ENCODE measurements at regions not wholly inside any gene's neighbourhood (a gene's known extent, or its start where the extent isn't known, plus 50 kb on each side); places are given as distances from the start of the nearest gene placed in this dataset.

DNA sequence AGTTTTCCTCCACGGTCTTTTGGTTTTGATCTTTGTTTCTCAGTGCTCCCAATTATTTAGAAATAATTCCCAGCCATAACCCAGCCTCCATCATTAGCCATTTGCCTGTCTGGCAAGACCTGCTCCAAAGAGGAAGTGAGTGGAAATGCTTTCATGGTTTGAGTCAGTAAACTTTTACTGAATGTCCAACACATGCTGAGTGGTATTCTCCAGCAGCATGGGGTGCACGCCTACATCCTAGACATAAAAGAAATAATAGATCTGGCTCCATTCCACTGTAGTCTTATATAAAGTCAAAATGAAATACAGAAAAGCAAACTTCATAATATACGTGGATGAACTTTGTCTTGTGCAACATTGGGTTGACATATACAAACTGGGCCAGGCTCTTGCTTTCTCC is 757.2 kb downstream of the TLE1 start:
- no peak overlapping the region for H3K4me3 ChIP-seq (ENCODE audit: low read length)
- H3K27me3 ChIP-seq (ENCODE audit: control insufficient read depth in 1 of 2, insufficient read depth in 2 of 2, low read length in 2 of 2) = no peaks in the 10 kb centered on the region
- H3K36me3 ChIP-seq (ENCODE audit: insufficient read depth, low read length) = no peaks in the 10 kb centered on the region
- H3K4me1 Mint-ChIP-seq (ENCODE audit: low read depth) = no peaks in the 10 kb centered on the region
- ATAC-seq (ENCODE audit: poor library complexity) = no peak
- ChIA-PET POLR2A (no interaction called here), CTCF (no interaction called here)
- no peak for DNase-seq
- peaks cover 2% of the 10 kb centered on the region for H3K9me3 Mint-ChIP-seq
- no peak for TF ChIP-seq CTCF (IDR thresholded peaks at IDR 0.05)
- no peaks in the 10 kb centered on the region for H3K36me3 Mint-ChIP-seq (ENCODE audit: low read depth)
- intact Hi-C loops (cut with DNase I, micrococcal nuclease) = no loop called here
- no peak overlapping the region for H3K27ac ChIP-seq (ENCODE audit: low read depth in 1 of 2, low read length in 2 of 2)
- no peaks in the 10 kb centered on the region for H3K27me3 Mint-ChIP-seq
- no peak overlapping the region for H3K27ac Mint-ChIP-seq
- H3K4me3 Mint-ChIP-seq = no peak overlapping the region
- no peaks in the 10 kb centered on the region for H3K4me1 ChIP-seq (ENCODE audit: insufficient read depth, low read length)
- H3K9me3 ChIP-seq (ENCODE audit: control insufficient read depth in 1 of 2, insufficient read depth in 1 of 2, low read length in 2 of 2) = no peaks in the 10 kb centered on the region

DNA sequence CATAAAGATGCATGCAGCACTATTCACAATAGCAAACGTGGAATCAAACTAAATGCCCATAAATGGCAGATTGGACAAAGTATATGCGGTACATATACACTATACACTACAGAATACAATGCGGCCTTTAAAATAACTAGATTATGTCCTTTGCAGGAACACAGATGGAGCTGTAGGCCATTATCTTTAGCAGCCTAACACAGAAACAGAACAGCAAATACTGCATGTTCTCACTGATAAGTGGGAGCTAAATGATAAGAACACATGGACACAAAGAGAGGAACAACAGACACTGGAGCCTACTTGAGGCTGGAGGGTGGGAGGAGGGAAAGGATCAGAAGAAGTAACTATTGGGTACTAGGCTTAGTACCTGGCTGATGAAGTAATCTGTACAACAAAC is 758.2 kb downstream of the TLE1 start:
- Mint-ChIP-seq H3K36me3 (ENCODE audit: low read depth) (no peaks in the 10 kb centered on the region), H3K27ac (no peak overlapping the region), H3K27me3 (no peaks in the 10 kb centered on the region), H3K4me3 (no peak overlapping the region), H3K4me1 (ENCODE audit: low read depth) (no peaks in the 10 kb centered on the region), H3K9me3 (peaks cover 2% of the 10 kb centered on the region)
- ChIA-PET POLR2A (no interaction called here), CTCF (no interaction called here)
- ATAC-seq (ENCODE audit: poor library complexity) = no peak
- Histone ChIP-seq H3K27ac (ENCODE audit: low read depth in 1 of 2, low read length in 2 of 2) (no peak overlapping the region), H3K4me1 (ENCODE audit: insufficient read depth, low read length) (no peaks in the 10 kb centered on the region), H3K4me3 (ENCODE audit: low read length) (no peak overlapping the region), H3K36me3 (ENCODE audit: insufficient read depth, low read length) (no peaks in the 10 kb centered on the region), H3K27me3 (ENCODE audit: control insufficient read depth in 1 of 2, insufficient read depth in 2 of 2, low read length in 2 of 2) (no peaks in the 10 kb centered on the region), H3K9me3 (ENCODE audit: control insufficient read depth in 1 of 2, insufficient read depth in 1 of 2, low read length in 2 of 2) (no peaks in the 10 kb centered on the region)
- DNase-seq = no peak
- no peak for TF ChIP-seq CTCF (IDR thresholded peaks at IDR 0.05)
- intact Hi-C loops (cut with DNase I, micrococcal nuclease) = no loop called here

GRCh38 chr9:80928697-80929096 is 760.6 kb downstream of the TLE1 start:
- no peaks in the 10 kb centered on the region for H3K27me3 Mint-ChIP-seq
- CTCF ChIA-PET = no interaction called here
- peaks cover 4% of the 10 kb centered on the region for H3K9me3 Mint-ChIP-seq
- intact Hi-C loops (cut with DNase I, micrococcal nuclease) = no loop called here
- POLR2A ChIA-PET = no interaction called here
- DNase-seq (no peak), ATAC-seq (ENCODE audit: poor library complexity) (no peak)
- H3K4me3 Mint-ChIP-seq = no peak overlapping the region
- Histone ChIP-seq H3K27me3 (ENCODE audit: control insufficient read depth in 1 of 2, insufficient read depth in 2 of 2, low read length in 2 of 2) (no peaks in the 10 kb centered on the region), H3K36me3 (ENCODE audit: insufficient read depth, low read length) (no peaks in the 10 kb centered on the region), H3K4me1 (ENCODE audit: insufficient read depth, low read length) (no peaks in the 10 kb centered on the region), H3K9me3 (ENCODE audit: control insufficient read depth in 1 of 2, insufficient read depth in 1 of 2, low read length in 2 of 2) (no peaks in the 10 kb centered on the region), H3K27ac (ENCODE audit: low read depth in 1 of 2, low read length in 2 of 2) (no peak overlapping the region), H3K4me3 (ENCODE audit: low read length) (no peak overlapping the region)
- no peaks in the 10 kb centered on the region for H3K4me1 Mint-ChIP-seq (ENCODE audit: low read depth)
- H3K36me3 Mint-ChIP-seq (ENCODE audit: low read depth) = no peaks in the 10 kb centered on the region
- H3K27ac Mint-ChIP-seq = no peak overlapping the region
- TF ChIP-seq CTCF (IDR thresholded peaks at IDR 0.05) = no peak

Data from CD4-positive, alpha-beta T cell (primary cell).